OCI-LY1 (cell line): ENCODE measurements at regions not wholly inside any gene's neighbourhood (a gene's known extent, or its start where the extent isn't known, plus 50 kb on each side); places are given as distances from the start of the nearest gene placed in this dataset.

Experiments
- H2AFZ ChIP-seq: fragments of 200-600 bp; sonication (generic), shearing (Covaris generic); 2 replicates; pipeline ENCODE4 v1.6.0; 2014; ENCODE audit warnings: antibody characterized with exemption, mild to moderate bottlenecking, low read length
- H3F3A ChIP-seq: fragments of 200-600 bp; sonication (generic), shearing (Covaris generic); 2 replicates; pipeline ENCODE4 v1.6.0; 2014; ENCODE audit warnings: mild to moderate bottlenecking, antibody characterized with exemption, low read length, moderate library complexity; ENCODE audit not compliant: insufficient read depth
- H3K27ac ChIP-seq: fragments of 200-600 bp; sonication (generic); 2 replicates; pipeline ENCODE4 v1.5.1; 2014; ENCODE audit warnings: low read length, mixed run types, mild to moderate bottlenecking, low read depth; ENCODE audit not compliant: poor library complexity, severe bottlenecking
- H3K27me3 ChIP-seq: fragments of 200-600 bp; sonication (generic); 2 replicates; pipeline ENCODE4 v1.6.0; 2014; ENCODE audit warnings: antibody characterized with exemption, mild to moderate bottlenecking, low read length, moderate library complexity; ENCODE audit not compliant: insufficient read depth
- H3K36me3 ChIP-seq: fragments of 200-600 bp; sonication (generic); 2 replicates; pipeline ENCODE4 v1.6.1; 2014; ENCODE audit warnings: mild to moderate bottlenecking, antibody characterized with exemption, low read length, moderate library complexity, mixed read lengths; ENCODE audit not compliant: insufficient read depth
- H3K4me1 ChIP-seq: fragments of 200-600 bp; sonication (generic); 2 replicates; pipeline ENCODE4 v1.5.1; 2014; ENCODE audit warnings: mild to moderate bottlenecking, low read length, moderate library complexity; ENCODE audit not compliant: insufficient read depth, severe bottlenecking
- H3K4me2 ChIP-seq: fragments of 200-600 bp; sonication (generic), shearing (Covaris generic); 2 replicates; pipeline ENCODE4 v1.6.1; 2014; ENCODE audit warnings: low read length
- H3K4me3 ChIP-seq: fragments of 200-600 bp; sonication (generic); 2 replicates; pipeline ENCODE4 v1.5.1; 2014; ENCODE audit warnings: low read length, low read depth, mild to moderate bottlenecking, mixed read lengths; ENCODE audit not compliant: poor library complexity, severe bottlenecking
- H3K79me2 ChIP-seq: fragments of 200-600 bp; shearing (Covaris generic); 2 replicates; pipeline ENCODE4 v1.6.1; 2016; ENCODE audit warnings: mixed run types, low read length, mixed read lengths; ENCODE audit not compliant: insufficient read depth
- H3K9ac ChIP-seq: fragments of 200-600 bp; sonication (generic), shearing (Covaris generic); 2 replicates; pipeline ENCODE4 v1.6.1; 2014; ENCODE audit warnings: mild to moderate bottlenecking, low read length, mixed read lengths
- H3K9me2 ChIP-seq: fragments of 200-600 bp; sonication (generic), shearing (Covaris generic); 2 replicates; pipeline ENCODE4 v1.6.1; 2014; ENCODE audit warnings: low read depth, mild to moderate bottlenecking, low read length, mixed read lengths
- H3K9me3 ChIP-seq: fragments of 200-600 bp; shearing (Covaris generic); 2 replicates; pipeline ENCODE4 v1.6.1; 2014; ENCODE audit warnings: low read length, mixed read lengths
- H4K20me1 ChIP-seq: fragments of 200-600 bp; sonication (generic), shearing (Covaris generic); 2 replicates; pipeline ENCODE4 v1.6.0; 2016; ENCODE audit warnings: mild to moderate bottlenecking, low read length; ENCODE audit not compliant: insufficient read depth
- EZH2 ChIP-seq: fragments of 200-600 bp; sonication (generic), shearing (Covaris generic); IDR thresholded peaks from 2 replicates; pipeline ENCODE4 v1.8.0; 2017; ENCODE audit warnings: borderline replicate concordance, mixed run types, mild to moderate bottlenecking, antibody characterized with exemption, low read length, moderate library complexity, mixed read lengths
- TF ChIP-seq, protein P1 (sequence below): fragments of 200-600 bp; sonication (generic), shearing (Covaris generic); IDR thresholded peaks from 2 replicates; pipeline ENCODE4 v1.5.1; 2017; ENCODE audit warnings: mild to moderate bottlenecking, antibody characterized with exemption, low read length, moderate library complexity, mixed read lengths

DNA sequence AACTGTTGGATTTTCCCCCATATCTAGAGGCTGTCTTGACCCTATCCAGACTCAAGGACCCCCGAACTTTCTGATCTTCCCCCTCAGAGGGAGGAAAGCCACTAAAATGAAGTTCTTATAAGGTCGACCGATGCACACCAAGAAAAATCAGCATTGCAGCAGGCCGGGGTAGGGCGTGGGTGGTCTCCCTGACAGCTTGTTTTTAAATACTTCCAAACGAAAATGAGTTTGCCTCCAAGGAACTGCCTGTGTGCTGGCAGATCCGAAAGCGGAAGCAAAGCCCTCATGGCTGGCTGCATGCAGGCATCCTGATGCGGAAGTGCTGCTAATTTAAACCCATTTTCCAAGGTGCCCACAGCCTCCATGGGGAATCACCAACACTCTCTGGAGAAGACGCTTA lies 374.3 kb upstream of the XYLT1 start:
- no peak overlapping the region for H3K27ac ChIP-seq
- H2AFZ ChIP-seq = no peak overlapping the region
- no peaks in the 10 kb centered on the region for H3F3A ChIP-seq
- no peaks in the 10 kb centered on the region for H3K27me3 ChIP-seq
- no peak overlapping the region for H3K4me3 ChIP-seq
- no peaks in the 10 kb centered on the region for H3K9me3 ChIP-seq
- H3K9ac ChIP-seq = no peak overlapping the region
- H4K20me1 ChIP-seq = no peaks in the 10 kb centered on the region
- H3K36me3 ChIP-seq = no peaks in the 10 kb centered on the region
- TF ChIP-seq, protein P1, sequence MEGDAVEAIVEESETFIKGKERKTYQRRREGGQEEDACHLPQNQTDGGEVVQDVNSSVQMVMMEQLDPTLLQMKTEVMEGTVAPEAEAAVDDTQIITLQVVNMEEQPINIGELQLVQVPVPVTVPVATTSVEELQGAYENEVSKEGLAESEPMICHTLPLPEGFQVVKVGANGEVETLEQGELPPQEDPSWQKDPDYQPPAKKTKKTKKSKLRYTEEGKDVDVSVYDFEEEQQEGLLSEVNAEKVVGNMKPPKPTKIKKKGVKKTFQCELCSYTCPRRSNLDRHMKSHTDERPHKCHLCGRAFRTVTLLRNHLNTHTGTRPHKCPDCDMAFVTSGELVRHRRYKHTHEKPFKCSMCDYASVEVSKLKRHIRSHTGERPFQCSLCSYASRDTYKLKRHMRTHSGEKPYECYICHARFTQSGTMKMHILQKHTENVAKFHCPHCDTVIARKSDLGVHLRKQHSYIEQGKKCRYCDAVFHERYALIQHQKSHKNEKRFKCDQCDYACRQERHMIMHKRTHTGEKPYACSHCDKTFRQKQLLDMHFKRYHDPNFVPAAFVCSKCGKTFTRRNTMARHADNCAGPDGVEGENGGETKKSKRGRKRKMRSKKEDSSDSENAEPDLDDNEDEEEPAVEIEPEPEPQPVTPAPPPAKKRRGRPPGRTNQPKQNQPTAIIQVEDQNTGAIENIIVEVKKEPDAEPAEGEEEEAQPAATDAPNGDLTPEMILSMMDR = no peak
- no peak for TF ChIP-seq EZH2
- H3K4me2 ChIP-seq = no peak overlapping the region
- H3K79me2 ChIP-seq = no peaks in the 10 kb centered on the region
- no peaks in the 10 kb centered on the region for H3K9me2 ChIP-seq
- no peaks in the 10 kb centered on the region for H3K4me1 ChIP-seq

DNA sequence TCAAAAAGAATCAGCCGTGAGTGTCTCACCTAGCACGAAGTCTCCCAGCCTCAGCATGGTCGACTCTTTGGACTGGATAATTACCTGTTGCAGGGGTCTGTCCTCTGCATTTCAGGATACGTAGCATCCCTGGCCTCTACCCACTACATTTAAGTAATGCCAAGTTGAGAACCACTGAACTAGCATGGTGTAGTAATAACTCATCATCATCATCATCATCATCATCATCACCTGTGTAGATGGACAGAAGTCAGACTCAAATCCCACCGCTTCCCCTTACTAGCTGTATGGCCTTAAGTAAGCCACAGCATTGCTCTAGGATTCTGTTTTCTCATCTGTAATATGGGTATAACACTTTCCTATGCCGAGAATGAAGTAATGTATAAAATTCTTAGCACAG lies 373.1 kb upstream of the XYLT1 start:
- Histone ChIP-seq H3K9me3 (no peaks in the 10 kb centered on the region), H4K20me1 (no peaks in the 10 kb centered on the region), H3K79me2 (no peaks in the 10 kb centered on the region), H3K4me2 (no peak overlapping the region), H3K4me3 (no peak overlapping the region), H3K27me3 (no peaks in the 10 kb centered on the region), H3K4me1 (no peaks in the 10 kb centered on the region), H2AFZ (no peak overlapping the region), H3K36me3 (no peaks in the 10 kb centered on the region), H3K9ac (no peak overlapping the region), H3K9me2 (no peaks in the 10 kb centered on the region), H3K27ac (no peak overlapping the region), H3F3A (no peaks in the 10 kb centered on the region)
- TF ChIP-seq, protein P1 = no peak
- TF ChIP-seq EZH2 = no peak

DNA sequence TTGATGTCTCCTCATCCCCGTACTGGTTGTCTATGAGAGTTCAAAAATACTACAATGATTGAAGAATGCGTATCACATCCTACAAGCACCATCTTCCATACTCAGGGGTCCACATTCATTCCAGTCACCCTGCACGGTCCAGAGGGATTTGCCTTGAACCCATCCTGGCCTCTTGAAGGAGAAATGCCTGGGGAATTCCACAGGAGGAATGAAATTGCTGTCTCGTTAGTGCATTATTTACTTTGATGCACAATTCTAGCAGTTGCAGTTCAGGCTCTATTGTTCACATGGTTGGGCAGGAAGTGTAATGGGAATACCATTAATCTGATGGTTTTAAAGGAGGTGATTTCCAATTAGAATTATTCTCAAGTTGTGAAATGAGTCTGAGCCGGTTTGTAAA lies 369.1 kb upstream of the XYLT1 start:
- H4K20me1 ChIP-seq = no peaks in the 10 kb centered on the region
- no peak overlapping the region for H2AFZ ChIP-seq
- TF ChIP-seq EZH2 = no peak
- TF ChIP-seq, protein P1 = no peak
- no peaks in the 10 kb centered on the region for H3K9me2 ChIP-seq
- no peaks in the 10 kb centered on the region for H3K9me3 ChIP-seq
- no peaks in the 10 kb centered on the region for H3K36me3 ChIP-seq
- no peak overlapping the region for H3K4me3 ChIP-seq
- H3F3A ChIP-seq = no peaks in the 10 kb centered on the region
- H3K27me3 ChIP-seq = no peaks in the 10 kb centered on the region
- H3K9ac ChIP-seq = no peak overlapping the region
- H3K27ac ChIP-seq = no peak overlapping the region
- no peaks in the 10 kb centered on the region for H3K4me1 ChIP-seq
- H3K4me2 ChIP-seq = no peak overlapping the region
- no peaks in the 10 kb centered on the region for H3K79me2 ChIP-seq
